Esophagus squamous epithelium (tissue), 5 donors: ENCODE measurements at regions not wholly inside any gene's neighbourhood (a gene's known extent, or its start where the extent isn't known, plus 50 kb on each side); places are given as distances from the start of the nearest gene placed in this dataset.

Experiments used
- DNase-seq: peaks from one replicate; lab custom pipeline; 2025; lab: John Stamatoyannopoulos, UW
- H3K27ac ChIP-seq, 4 donors: fragments of 200-600 bp; sonication (generic); one replicate each; pipeline ENCODE4 v1.5.1; 2016 to 2019; ENCODE audit warnings: mild to moderate bottlenecking in 1 of 4
- H3K27me3 ChIP-seq, 4 donors: fragments of 200-600 bp; sonication (generic); 1 replicate in 3 of 4; 2 replicates in 1 of 4; pipeline versions ENCODE4 v1.5.1 to v1.6.0; 2017 to 2021; ENCODE audit warnings: antibody characterized with exemption in 1 of 4
- H3K36me3 ChIP-seq, 3 donors: fragments of 200-600 bp; sonication (generic); one replicate each; pipeline ENCODE4 v1.5.1; 2016 to 2019
- H3K4me1 ChIP-seq, 3 donors: fragments of 200-600 bp; sonication (generic); one replicate each; pipeline ENCODE4 v1.5.1; 2017 to 2019
- H3K4me3 ChIP-seq, 4 donors: fragments of 200-600 bp; sonication (generic); 1 replicate in 3 of 4; 2 replicates in 1 of 4; pipeline ENCODE4 v1.5.1; 2016 to 2019; ENCODE audit warnings: mild to moderate bottlenecking in 2 of 4, moderate library complexity in 1 of 4
- H3K9me3 ChIP-seq, 3 donors: fragments of 200-600 bp; sonication (generic); one replicate each; pipeline ENCODE4 v1.5.1; 2016 to 2019
- CTCF ChIP-seq, 6 experiments: fragments of 450-650 bp in 4 of 6; fragments of 200-600 bp in 2 of 6; sonication (generic) in 2 of 6; IDR thresholded peaks; one replicate each; pipeline ENCODE4 v1.5.1; 2016 to 2019; ENCODE audit warnings: antibody characterized with exemption in 6 of 6, mild to moderate bottlenecking in 4 of 6, moderate library complexity in 4 of 6
- POLR2A ChIP-seq, 4 donors: fragments of 450-650 bp; IDR thresholded peaks; one replicate each; pipeline ENCODE4 v1.6.1; 2017; ENCODE audit warnings: antibody characterized with exemption in 4 of 4, mild to moderate bottlenecking in 4 of 4, moderate library complexity in 3 of 4
- WGBS, 2 donors: methylation state at CpG; one replicate each; pipeline ENCODE4 v1.1.5; 2018; 5-methylcytosine and 5-hydroxymethylcytosine counted together
- intact Hi-C: fragments of 100-400 bp; cut with DNase I; formaldehyde crosslinking; loops from one replicate; pipeline ENCODE4 v1.15.0; 2022
- donor health status: DM: yes; HTN: yes; CAD: no.

- peaks cover 9 to 47% (median 27%) of the 10 kb centered on the region in 3 donors for H3K4me1 ChIP-seq
- no peak for DNase-seq
- no peaks in the 10 kb centered on the region for H3K36me3 ChIP-seq
- no peaks in the 10 kb centered on the region for H3K9me3 ChIP-seq
- H3K27ac ChIP-seq: peak overlapping the region in 3 of 4 donors; percentile 39 to 74 (median 66)
- intact Hi-C loops: no loop called here
- 57 to 62% methylated on average over 4 of the region's 4 CpGs for WGBS, 2 donors
- no peak overlapping the region for H3K4me3 ChIP-seq
- no peaks in the 10 kb centered on the region for H3K27me3 ChIP-seq
- TF ChIP-seq POLR2A (IDR thresholded peaks at IDR 0.05): no peak
- TF ChIP-seq CTCF (IDR thresholded peaks at IDR 0.05): no peak
Measured at GRCh38 chr7:12801107-12801506, 113.7 kb downstream of the ARL4A start.

GRCh38 chr7:12802070-12802469 is 114.6 kb downstream of the ARL4A start:
- Histone ChIP-seq H3K4me1 (peaks cover 9 to 48% (median 27%) of the 10 kb centered on the region in 3 donors), H3K4me3 (no peak overlapping the region), H3K36me3 (no peaks in the 10 kb centered on the region), H3K27me3 (no peaks in the 10 kb centered on the region), H3K27ac (peak overlapping the region; percentile 39 to 74 (median 62)), H3K9me3 (no peaks in the 10 kb centered on the region)
- no peak for DNase-seq
- TF ChIP-seq POLR2A (IDR thresholded peaks at IDR 0.05): no peak
- TF ChIP-seq CTCF (IDR thresholded peaks at IDR 0.05): no peak
- intact Hi-C loops: no loop called here
- 18 to 43% methylated on average over 2 of the region's 2 CpGs for WGBS, 2 donors

- Histone ChIP-seq H3K36me3 (no peaks in the 10 kb centered on the region), H3K9me3 (no peaks in the 10 kb centered on the region), H3K4me1 (peaks cover 9 to 48% (median 27%) of the 10 kb centered on the region in 3 donors), H3K27me3 (no peaks in the 10 kb centered on the region), H3K27ac (no peak overlapping the region), H3K4me3 (no peak overlapping the region)
- no peak for DNase-seq
- intact Hi-C loops: no loop called here
- WGBS, 2 donors: 52 to 61% methylated on average over 7 of the region's 7 CpGs
- TF ChIP-seq POLR2A (IDR thresholded peaks at IDR 0.05) (no peak), CTCF (IDR thresholded peaks at IDR 0.05) (no peak)
Measured at GRCh38 chr7:12803542-12803941, 116.1 kb downstream of the ARL4A start.

GRCh38 chr7:12805518-12805928 is 118.1 kb downstream of the ARL4A start:
- 46 to 65% methylated on average over 1 of the region's 1 CpG for WGBS, 2 donors
- intact Hi-C loops: no loop called here
- no peak for TF ChIP-seq POLR2A (IDR thresholded peaks at IDR 0.05)
- TF ChIP-seq CTCF (IDR thresholded peaks at IDR 0.05): no peak

GRCh38 chr7:12805957-12806356 is 118.5 kb downstream of the ARL4A start:
- H3K4me3 ChIP-seq: no peak overlapping the region
- 70 to 73% methylated on average over 7 of the region's 7 CpGs for WGBS, 2 donors
- peaks cover 7 to 41% (median 24%) of the 10 kb centered on the region in 3 donors for H3K4me1 ChIP-seq
- no peaks in the 10 kb centered on the region for H3K9me3 ChIP-seq
- intact Hi-C loops: no loop called here
- TF ChIP-seq POLR2A (IDR thresholded peaks at IDR 0.05) (no peak), CTCF (IDR thresholded peaks at IDR 0.05) (no peak)
- no peaks in the 10 kb centered on the region for H3K36me3 ChIP-seq
- DNase-seq: no peak
- no peaks in the 10 kb centered on the region for H3K27me3 ChIP-seq
- peak overlapping the region in 1 of 4 donors; percentile 33 for H3K27ac ChIP-seq

More at GRCh38 chr7:12805518-12805928, 118.1 kb downstream of the ARL4A start:
- no peaks in the 10 kb centered on the region for H3K36me3 ChIP-seq
- H3K27ac ChIP-seq: peak overlapping the region in 1 of 4 donors; percentile 33
- H3K4me3 ChIP-seq: no peak overlapping the region
- H3K27me3 ChIP-seq: no peaks in the 10 kb centered on the region
- DNase-seq: no peak
- no peaks in the 10 kb centered on the region for H3K9me3 ChIP-seq
- peaks cover 9 to 45% (median 27%) of the 10 kb centered on the region in 3 donors for H3K4me1 ChIP-seq
